ENCODE measurements at regions not wholly inside any gene's neighbourhood (a gene's known extent, or its start where the extent isn't known, plus 50 kb on each side); places are given as distances from the start of the nearest gene placed in this dataset.
"Not testable (repeated sequence)": the region's sequence is repeated elsewhere in the genome, so short reads cannot be mapped to it uniquely, and the experiment has no call there.

GRCh38 chr12:13924286-13924685 is 57.1 kb downstream of the GRIN2B start:
- DNase-seq, result no peak

DNA sequence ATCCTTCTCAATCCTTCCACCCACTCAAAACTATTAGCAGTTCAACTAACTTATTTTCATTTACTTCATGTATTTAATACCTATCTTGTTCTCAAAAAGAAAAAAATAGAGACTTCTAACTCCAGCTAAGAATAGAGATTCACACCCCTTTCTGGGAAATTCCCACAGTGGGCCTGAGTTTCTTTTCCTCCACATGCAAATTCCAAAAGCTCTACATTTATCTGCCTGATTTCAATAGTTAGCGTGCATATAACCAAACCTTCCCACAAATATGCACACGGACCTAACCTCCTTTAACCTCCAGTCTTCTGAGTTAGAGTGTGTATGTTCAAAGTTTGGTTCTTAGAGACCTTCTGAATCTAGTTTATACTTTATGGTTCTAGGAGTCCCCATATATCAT is 62.5 kb downstream of the GRIN2B start:
- DNase-seq, result no peak

DNA sequence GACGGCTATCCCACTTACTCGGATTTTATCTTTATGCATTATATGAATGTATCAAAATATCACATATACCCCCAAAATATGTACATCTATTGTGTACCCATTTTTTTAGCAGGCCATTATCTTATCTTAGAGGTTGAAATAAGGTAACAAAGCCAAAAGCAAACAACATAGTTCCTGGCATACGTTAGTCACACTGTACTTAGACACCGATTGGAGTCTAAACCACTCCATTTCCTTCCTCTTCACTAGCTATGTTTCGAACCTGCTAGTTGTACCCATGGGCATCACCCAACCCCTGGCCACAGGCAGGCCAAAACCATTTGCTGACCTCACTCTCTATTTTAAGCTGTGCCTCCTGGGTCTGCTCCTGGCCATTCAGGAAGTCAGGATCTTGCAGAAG is 66.3 kb downstream of the GRIN2B start:
- DNase-seq, result no peak

- no peak for DNase-seq
These were observed 68.0 kb downstream of the GRIN2B start for GRCh38 chr12:13913371-13913770.

DNA sequence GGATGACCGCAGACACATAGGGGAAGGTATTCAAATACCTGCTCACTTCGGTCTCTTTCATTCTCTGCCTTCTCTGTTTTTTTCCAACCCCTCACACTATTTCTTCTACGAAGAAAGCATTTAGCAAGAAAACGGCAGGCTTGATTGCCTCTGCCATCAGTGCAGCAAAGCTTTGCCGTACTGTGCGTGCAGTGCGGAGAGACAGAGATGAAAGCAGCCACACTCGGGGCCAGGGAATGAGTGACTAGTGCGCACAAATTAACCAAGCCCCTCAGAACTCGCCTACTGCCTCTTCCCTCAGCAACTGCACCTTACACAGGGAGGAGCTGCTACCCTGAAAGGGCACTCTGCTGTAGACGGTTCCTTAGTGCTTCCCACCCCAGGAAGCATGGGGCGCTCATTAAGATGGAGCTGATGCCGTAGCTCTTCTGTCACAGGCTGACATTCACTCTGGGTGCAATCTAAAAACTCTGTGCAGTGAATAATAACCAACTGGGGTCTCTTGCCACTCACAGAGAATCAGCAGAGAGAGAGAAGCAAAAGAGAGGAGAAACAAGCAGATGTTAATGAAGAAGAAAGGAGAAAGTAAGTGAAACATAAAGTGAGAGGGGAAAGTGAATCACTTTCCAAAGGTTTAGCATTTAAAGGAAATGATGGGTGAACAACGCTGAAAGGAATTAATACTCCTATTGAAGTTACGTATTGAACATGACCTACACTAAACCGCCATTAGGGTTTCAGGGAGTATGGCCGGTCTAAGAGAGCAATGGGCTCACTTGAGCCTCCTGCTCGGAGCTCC is 69.4 kb downstream of the GRIN2B start:
- DNase-seq, result no peak

- no peak for DNase-seq
These were observed 75.6 kb downstream of the GRIN2B start for GRCh38 chr12:13905794-13906193.

DNA sequence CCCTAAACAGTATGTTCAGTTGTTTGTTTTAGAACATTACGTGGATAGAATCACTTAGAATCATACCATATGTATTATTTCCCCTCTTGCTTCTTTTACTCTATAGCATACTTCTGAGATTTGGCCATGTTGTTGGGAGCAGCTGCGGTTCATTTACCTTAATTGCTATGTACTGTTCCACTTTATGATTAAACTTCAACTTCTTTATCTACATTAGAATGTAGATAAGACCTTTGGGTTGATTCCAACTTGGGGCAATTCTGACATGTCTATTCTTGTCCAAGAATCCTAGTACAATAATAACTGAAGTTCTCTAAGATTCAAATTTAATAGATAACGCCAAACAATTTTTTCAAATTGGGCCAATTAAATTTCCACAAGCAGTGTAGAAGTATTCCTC is 80.7 kb downstream of the GRIN2B start:
- no peak for DNase-seq

DNA sequence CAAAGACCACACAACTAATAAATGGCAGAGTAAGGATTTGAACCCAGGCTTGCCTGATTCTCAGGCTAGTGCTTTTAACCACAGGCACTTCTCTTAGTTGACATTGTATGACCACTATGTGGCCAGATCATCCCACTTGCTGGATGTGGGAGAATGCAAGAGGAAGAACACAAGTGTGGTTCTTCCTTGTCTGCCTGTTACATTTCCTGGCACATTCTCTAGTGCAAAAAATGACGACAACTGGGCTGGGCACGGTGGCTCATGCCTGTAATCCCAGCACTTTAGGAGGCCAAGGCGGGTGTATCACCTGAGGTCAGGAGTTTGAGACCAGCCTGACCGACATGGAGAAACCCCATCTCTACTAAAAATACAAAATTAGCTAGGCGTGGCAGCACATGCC is 83.0 kb downstream of the GRIN2B start:
- DNase-seq, result not testable (repeated sequence)

GRCh38 chr12:13897811-13898210 is 83.6 kb downstream of the GRIN2B start:
- DNase-seq, result no peak

DNA sequence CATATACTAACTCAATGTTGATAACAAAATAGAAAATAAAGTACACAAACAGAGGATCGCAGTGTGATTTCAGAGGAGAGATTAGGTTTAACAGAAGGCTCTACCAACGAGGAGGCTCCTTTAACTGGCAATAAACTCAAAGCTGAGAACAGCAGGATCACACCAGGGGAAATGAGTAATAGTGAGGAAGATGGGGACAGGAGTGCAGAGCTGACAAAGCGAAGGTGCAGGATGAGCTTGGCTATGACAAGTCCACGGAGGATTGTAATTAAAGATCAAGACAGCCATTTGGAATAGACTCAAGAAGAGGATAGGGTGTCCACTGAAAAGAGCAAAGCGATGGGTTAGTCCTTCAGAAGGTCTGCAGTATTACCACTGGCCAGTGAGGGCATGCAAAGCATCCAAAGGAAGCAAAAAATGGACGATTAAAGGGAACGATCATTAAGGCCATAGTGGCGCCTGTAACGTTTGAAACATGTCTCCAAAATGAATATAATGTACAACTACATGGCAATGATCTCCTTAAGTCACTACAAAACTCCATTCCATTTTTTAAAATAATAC is 85.3 kb downstream of the GRIN2B start:
- DNase-seq, result no peak

- DNase-seq, result no peak
These were observed 89.5 kb downstream of the GRIN2B start for GRCh38 chr12:13891902-13892301.

GRCh38 chr12:13890943-13891342 is 90.5 kb downstream of the GRIN2B start:
- DNase-seq, result no peak

DNA sequence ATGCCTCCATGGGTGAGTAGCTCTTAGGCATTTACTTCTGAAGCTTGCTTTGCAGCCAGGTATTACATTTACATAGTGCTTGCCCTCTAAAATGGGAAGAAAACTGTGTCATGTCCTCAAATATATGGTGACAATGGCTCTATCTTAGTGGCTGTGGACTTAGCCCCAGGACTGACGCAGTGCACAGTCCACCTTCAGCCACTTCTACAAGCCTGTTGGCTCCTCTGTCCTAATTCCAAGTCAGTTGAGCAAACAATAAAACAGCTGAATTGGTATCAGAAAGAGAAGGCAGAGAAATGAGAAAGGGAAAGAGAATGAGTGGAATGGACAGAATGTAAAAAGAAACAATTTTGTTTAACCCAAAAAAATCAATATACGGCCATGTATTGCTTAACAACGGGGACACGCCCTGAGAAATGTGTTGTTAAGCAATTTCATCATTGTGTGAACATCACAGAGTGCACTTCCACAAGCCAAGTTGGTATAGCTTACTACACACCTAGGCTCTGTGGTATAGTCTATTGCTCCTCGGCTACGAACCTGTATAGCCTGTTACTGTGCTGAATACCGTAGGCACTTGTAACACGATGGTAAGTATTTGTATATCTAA is 93.5 kb downstream of the GRIN2B start:
- no peak for DNase-seq

DNA sequence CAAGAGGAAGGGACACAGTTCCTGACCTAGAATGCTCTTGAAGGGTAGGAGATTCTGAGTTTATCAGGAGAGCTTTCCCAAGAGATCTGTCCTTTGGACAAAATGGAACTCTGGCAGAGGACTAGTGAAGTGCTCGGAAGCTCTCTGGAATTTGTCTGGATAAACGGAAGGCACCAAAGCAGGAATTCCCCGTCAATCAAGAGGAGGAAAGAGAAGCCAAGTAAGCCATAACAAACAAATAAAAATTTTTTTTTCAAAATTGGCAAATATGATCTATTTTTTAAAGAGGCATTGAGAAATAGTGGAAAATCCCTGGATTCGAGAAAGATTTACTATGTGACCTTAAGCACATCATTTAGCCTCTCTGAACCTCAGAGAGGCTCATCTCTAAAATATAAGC is 99.2 kb downstream of the GRIN2B start:
- DNase-seq, result no peak

GRCh38 chr12:13880613-13881012 is 100.8 kb downstream of the GRIN2B start:
- DNase-seq, result no peak

- no peak for DNase-seq
These were observed 105.7 kb downstream of the GRIN2B start for GRCh38 chr12:13875744-13876143.

DNA sequence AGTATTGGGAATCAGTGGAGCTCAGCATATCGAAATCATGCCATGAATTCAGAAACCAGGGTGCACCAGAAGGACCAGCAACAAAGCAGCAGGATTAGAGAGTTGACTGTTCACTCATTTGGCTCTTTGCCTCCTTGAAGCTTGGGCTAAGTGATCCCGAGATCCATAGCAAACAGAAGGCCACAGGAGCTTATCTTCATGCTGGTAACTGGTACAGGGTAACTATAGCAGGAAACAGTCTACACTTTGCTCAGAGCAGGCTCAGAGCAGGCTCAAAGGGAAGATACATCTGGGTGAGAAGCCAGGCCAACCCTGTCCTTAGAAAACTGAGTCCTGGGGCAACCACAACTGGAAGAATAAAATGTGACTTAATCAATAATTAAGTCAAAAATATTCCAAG is 111.1 kb downstream of the GRIN2B start:
- no peak for DNase-seq

DNA sequence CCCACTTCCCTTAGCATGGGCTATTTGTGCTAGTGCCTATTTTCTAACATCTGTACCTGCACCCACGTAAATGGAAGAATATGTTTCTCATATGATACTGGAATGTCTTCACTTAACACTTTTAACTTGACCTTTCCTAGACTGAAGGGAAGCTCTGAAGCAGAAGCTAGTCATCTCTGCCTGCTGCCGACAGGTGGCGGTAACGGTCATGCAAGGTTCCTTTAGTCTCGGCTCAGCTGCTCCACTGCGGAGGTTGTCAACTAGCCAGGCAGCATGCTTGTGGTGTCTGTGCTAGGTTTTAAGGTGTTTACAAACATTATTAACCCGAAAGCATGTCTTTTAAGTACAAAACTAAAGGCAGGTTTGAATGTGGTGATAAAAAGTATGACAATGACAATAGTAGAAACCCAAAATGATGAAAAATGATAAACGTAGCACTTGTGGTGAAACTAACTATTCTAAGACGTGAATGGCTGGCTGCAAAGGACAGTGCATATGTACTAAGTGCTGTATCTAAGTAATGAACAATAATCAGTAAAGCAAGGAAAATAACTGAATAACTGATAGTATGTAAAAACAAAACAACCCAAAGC is 117.2 kb downstream of the GRIN2B start:
- DNase-seq, result no peak

- no peak for DNase-seq
These were observed 123.7 kb downstream of the GRIN2B start for GRCh38 chr12:13857750-13858149.

- DNase-seq, result no peak
These were observed 127.9 kb downstream of the GRIN2B start for GRCh38 chr12:13853471-13853870.

- DNase-seq, result no peak
These were observed 129.6 kb downstream of the GRIN2B start for GRCh38 chr12:13851828-13852227.

GRCh38 chr12:13849456-13849855 is 131.9 kb downstream of the GRIN2B start:
- no peak for DNase-seq

DNA sequence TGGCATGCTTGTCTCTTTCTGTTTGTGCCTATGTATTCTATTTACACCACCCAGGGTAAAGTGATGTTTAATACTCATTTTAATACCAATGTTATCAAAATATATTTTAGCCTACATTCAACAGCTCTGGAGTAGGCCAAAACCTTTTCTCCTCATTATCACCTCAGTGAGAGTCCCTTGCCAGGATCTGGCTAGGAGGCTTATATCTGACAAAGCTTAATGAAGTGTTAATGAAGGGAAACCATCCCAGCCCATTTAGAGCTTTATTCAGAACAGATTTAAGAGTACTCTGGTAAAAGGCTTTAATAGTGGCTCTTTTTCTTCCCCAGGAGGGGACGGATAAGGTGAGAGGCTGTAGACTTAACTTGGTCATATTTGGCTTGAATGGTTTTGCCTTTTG is 137.6 kb downstream of the GRIN2B start:
- DNase-seq, result no peak

GRCh38 chr12:13841358-13841757 is 140.0 kb downstream of the GRIN2B start:
- DNase-seq, result no peak

Data from cerebellar nuclear complex (tissue), 1 donor.